GM23338 (cell line): ENCODE measurements at regions not wholly inside any gene's neighbourhood (a gene's known extent, or its start where the extent isn't known, plus 50 kb on each side); places are given as distances from the start of the nearest gene placed in this dataset.

Experiments used
- ATAC-seq: fragments of 200-7000 bp; cut with Tn5 transposase; 3 replicates; pipeline ENCODE4 v1.9.1; 2020
- DNase-seq: peaks from one replicate; pipeline ENCODE4 v3.0.0-alpha.2; 2015; ENCODE audit warnings: low spot score
- H2AFZ ChIP-seq: fragments of 200-600 bp; sonication (generic); 2 replicates; pipeline ENCODE4 v1.8.0; 2016; ENCODE audit warnings: antibody characterized with exemption, mild to moderate bottlenecking, moderate library complexity
- H3F3A ChIP-seq: fragments of 200-600 bp; sonication (generic); replicated peaks from 2 replicates; pipeline ENCODE4 v1.8.0; 2017; ENCODE audit warnings: antibody characterized with exemption, mixed run types, low read depth
- H3K27ac ChIP-seq: fragments of 200-600 bp; sonication (generic); 2 replicates; pipeline ENCODE4 v1.6.1; 2016; ENCODE audit warnings: low read depth
- H3K27me3 ChIP-seq: fragments of 200-600 bp; sonication (generic); 2 replicates; pipeline ENCODE4 v1.8.0; 2016; ENCODE audit warnings: mild to moderate bottlenecking, mixed run types, moderate library complexity; ENCODE audit not compliant: insufficient read depth
- H3K36me3 ChIP-seq: fragments of 200-600 bp; sonication (generic); 2 replicates; pipeline ENCODE4 v1.8.0; 2016; ENCODE audit warnings: mild to moderate bottlenecking; ENCODE audit not compliant: insufficient read depth
- H3K4me1 ChIP-seq: fragments of 200-600 bp; sonication (generic); 2 replicates; pipeline ENCODE4 v1.8.0; 2016; ENCODE audit warnings: mild to moderate bottlenecking, moderate library complexity; ENCODE audit not compliant: insufficient read depth
- H3K4me2 ChIP-seq: fragments of 200-600 bp; sonication (generic); 2 replicates; pipeline ENCODE4 v1.7.1; 2017; ENCODE audit warnings: mixed run types
- H3K4me3 ChIP-seq: fragments of 200-600 bp; sonication (generic); 2 replicates; pipeline ENCODE4 v1.6.1; 2016; ENCODE audit warnings: mixed run types
- H3K79me2 ChIP-seq: fragments of 200-600 bp; sonication (generic); replicated peaks from 2 replicates; pipeline ENCODE4 v1.8.0; 2017; ENCODE audit warnings: mild to moderate bottlenecking; ENCODE audit not compliant: insufficient read depth
- H3K9me2 ChIP-seq: fragments of 200-600 bp; sonication (generic); 2 replicates; pipeline ENCODE4 v1.8.0; 2017; ENCODE audit not compliant: insufficient read depth
- H4K20me1 ChIP-seq: fragments of 200-600 bp; sonication (generic); replicated peaks from 2 replicates; pipeline ENCODE4 v1.8.0; 2017; ENCODE audit warnings: mild to moderate bottlenecking; ENCODE audit not compliant: insufficient read depth
- H3K27ac Mint-ChIP-seq: 2 replicates; pipeline ENCODE4 v1.8.0; 2020; ENCODE audit warnings: inconsistent platforms, mild to moderate bottlenecking, moderate library complexity, mixed read lengths
- H3K27me3 Mint-ChIP-seq: 3 replicates; pipeline ENCODE4 v1.8.0; 2022; ENCODE audit warnings: low read depth, mild to moderate bottlenecking, moderate library complexity, mixed read lengths, inconsistent platforms; ENCODE audit not compliant: insufficient read depth, poor library complexity
- H3K36me3 Mint-ChIP-seq: 3 replicates; pipeline ENCODE4 v1.8.0; 2021; ENCODE audit warnings: low read depth, mild to moderate bottlenecking, inconsistent platforms, moderate library complexity, mixed read lengths
- H3K4me1 Mint-ChIP-seq: 3 replicates; pipeline ENCODE4 v1.8.0; 2020; ENCODE audit warnings: mild to moderate bottlenecking, inconsistent platforms, mixed read lengths
- H3K4me3 Mint-ChIP-seq: 3 replicates; pipeline ENCODE4 v1.8.0; 2021; ENCODE audit warnings: moderate library complexity, mild to moderate bottlenecking, inconsistent platforms, mixed read lengths
- H3K9me3 Mint-ChIP-seq: 3 replicates; pipeline ENCODE4 v1.8.0; 2020; ENCODE audit warnings: moderate library complexity, mild to moderate bottlenecking, inconsistent platforms, mixed read lengths
- CREB1 ChIP-seq: fragments of 250-450 bp; sonication (Bioruptor Pico); IDR thresholded peaks from 2 replicates; pipeline ENCODE4 v1.5.0; 2020; ENCODE audit warnings: low read depth, mild to moderate bottlenecking, moderate library complexity
- ETS1 ChIP-seq: IDR thresholded peaks from 2 replicates; pipeline ENCODE4 v1.6.1; 2016; ENCODE audit warnings: antibody characterized with exemption
- EZH2 ChIP-seq: fragments of 200-600 bp; sonication (generic); IDR thresholded peaks from one replicate; pipeline ENCODE4 v1.8.0; 2017; ENCODE audit warnings: antibody characterized with exemption, mild to moderate bottlenecking, low read depth; ENCODE audit not compliant: unreplicated experiment
- EZH2phosphoT487 ChIP-seq: fragments of 200-600 bp; sonication (generic); IDR thresholded peaks from one replicate; pipeline ENCODE4 v1.8.1; 2018; ENCODE audit warnings: antibody characterized with exemption; ENCODE audit not compliant: unreplicated experiment
- JUNB ChIP-seq: IDR thresholded peaks from one replicate; pipeline ENCODE4 v1.6.1; 2016; ENCODE audit warnings: antibody characterized with exemption; ENCODE audit not compliant: unreplicated experiment
- NANOG ChIP-seq: IDR thresholded peaks from 2 replicates; pipeline ENCODE4 v1.6.1; 2016; ENCODE audit warnings: antibody characterized with exemption, borderline replicate concordance
- POLR2AphosphoS5 ChIP-seq: IDR thresholded peaks from 2 replicates; pipeline ENCODE4 v1.6.1; 2016; ENCODE audit warnings: antibody characterized with exemption, low read depth
- REST ChIP-seq: IDR thresholded peaks from one replicate; pipeline ENCODE4 v1.6.1; 2018; ENCODE audit warnings: antibody characterized with exemption; ENCODE audit not compliant: unreplicated experiment
- STAT1 ChIP-seq: IDR thresholded peaks from one replicate; pipeline ENCODE4 v1.6.1; 2016; ENCODE audit warnings: antibody characterized with exemption; ENCODE audit not compliant: unreplicated experiment
- ZNF331 ChIP-seq: fragments of 250-450 bp; sonication (Bioruptor Pico); IDR thresholded peaks from 2 replicates; pipeline ENCODE4 v1.5.0; 2020; ENCODE audit warnings: low read depth, mild to moderate bottlenecking, moderate library complexity
- TF ChIP-seq, protein P1 (sequence below), 2 experiments: fragments of 200-600 bp in 1 of 2; sonication (generic) in 1 of 2; conservative IDR thresholded peaks; 2 replicates each; pipeline versions ENCODE4 v1.5.1 to v1.6.1; 2016 to 2017; ENCODE audit warnings: antibody characterized with exemption in 2 of 2, low read depth in 2 of 2, mild to moderate bottlenecking in 2 of 2, moderate library complexity in 1 of 2

DNA sequence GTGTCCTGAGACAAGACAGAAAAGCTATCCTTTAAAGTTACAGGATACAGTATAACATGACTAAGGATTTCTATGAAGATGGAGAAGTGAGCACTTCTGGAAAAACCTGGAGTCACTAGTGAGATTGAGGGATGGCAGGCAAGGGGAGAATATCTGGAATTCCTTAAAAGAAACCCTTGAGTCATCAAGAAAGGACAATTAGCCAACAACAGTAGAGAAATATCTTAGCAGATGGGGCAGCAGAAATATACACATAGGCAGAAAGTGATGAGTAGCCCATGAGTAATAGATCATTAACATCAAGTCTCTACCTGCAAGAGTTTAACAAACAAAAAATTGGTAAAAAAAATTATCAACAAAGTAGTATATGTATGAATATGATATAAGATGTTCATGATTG lies 858.8 kb upstream of the FRG1 start (continued):
- no peak for TF ChIP-seq JUNB

GRCh38 chr4:189083769-189084168 lies 856.9 kb upstream of the FRG1 start:
- no peak overlapping the region for H3K4me3 Mint-ChIP-seq
- Histone ChIP-seq H3K27me3 (no peaks in the 10 kb centered on the region), H3K36me3 (no peaks in the 10 kb centered on the region; the same call in 1 of the 2 replicates), H3K4me3 (no peak overlapping the region), H3K27ac (no peak overlapping the region), H3K4me2 (no peak overlapping the region), H2AFZ (no peak overlapping the region), H3K4me1 (no peaks in the 10 kb centered on the region), H3K9me2 (no peaks in the 10 kb centered on the region), H3F3A (no peaks in the 10 kb centered on the region), H4K20me1 (no peaks in the 10 kb centered on the region), H3K79me2 (no peaks in the 10 kb centered on the region)
- TF ChIP-seq STAT1, result no peak
- TF ChIP-seq CREB1 (CRISPR knock-in tag), result no peak
- no peak for TF ChIP-seq NANOG
- TF ChIP-seq REST, result no peak
- TF ChIP-seq, protein P1, sequence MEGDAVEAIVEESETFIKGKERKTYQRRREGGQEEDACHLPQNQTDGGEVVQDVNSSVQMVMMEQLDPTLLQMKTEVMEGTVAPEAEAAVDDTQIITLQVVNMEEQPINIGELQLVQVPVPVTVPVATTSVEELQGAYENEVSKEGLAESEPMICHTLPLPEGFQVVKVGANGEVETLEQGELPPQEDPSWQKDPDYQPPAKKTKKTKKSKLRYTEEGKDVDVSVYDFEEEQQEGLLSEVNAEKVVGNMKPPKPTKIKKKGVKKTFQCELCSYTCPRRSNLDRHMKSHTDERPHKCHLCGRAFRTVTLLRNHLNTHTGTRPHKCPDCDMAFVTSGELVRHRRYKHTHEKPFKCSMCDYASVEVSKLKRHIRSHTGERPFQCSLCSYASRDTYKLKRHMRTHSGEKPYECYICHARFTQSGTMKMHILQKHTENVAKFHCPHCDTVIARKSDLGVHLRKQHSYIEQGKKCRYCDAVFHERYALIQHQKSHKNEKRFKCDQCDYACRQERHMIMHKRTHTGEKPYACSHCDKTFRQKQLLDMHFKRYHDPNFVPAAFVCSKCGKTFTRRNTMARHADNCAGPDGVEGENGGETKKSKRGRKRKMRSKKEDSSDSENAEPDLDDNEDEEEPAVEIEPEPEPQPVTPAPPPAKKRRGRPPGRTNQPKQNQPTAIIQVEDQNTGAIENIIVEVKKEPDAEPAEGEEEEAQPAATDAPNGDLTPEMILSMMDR (conservative IDR thresholded peaks at IDR 0.05; ENCODE audit: low read depth in 2 of 2), result no peak
- TF ChIP-seq POLR2AphosphoS5, result no peak
- TF ChIP-seq EZH2, result no peak
- TF ChIP-seq ZNF331 (CRISPR knock-in tag), result no peak
- TF ChIP-seq EZH2phosphoT487, result no peak
- peaks cover 2% of the 10 kb centered on the region for H3K27me3 Mint-ChIP-seq
- ATAC-seq, result no peak
- H3K9me3 Mint-ChIP-seq, result no peaks in the 10 kb centered on the region; the same call in 1 of the 3 replicates
- no peak for DNase-seq
- H3K27ac Mint-ChIP-seq, result no peak overlapping the region
- peaks cover 6% of the 10 kb centered on the region for H3K4me1 Mint-ChIP-seq
- peaks cover 4% of the 10 kb centered on the region; the same call in 2 of the 3 replicates for H3K36me3 Mint-ChIP-seq

GRCh38 chr4:189084671-189085070 lies 856.0 kb upstream of the FRG1 start:
- no peaks in the 10 kb centered on the region for H3K79me2 ChIP-seq
- no peaks in the 10 kb centered on the region for H3F3A ChIP-seq
- H3K27me3 ChIP-seq, result no peaks in the 10 kb centered on the region
- Mint-ChIP-seq H3K27me3 (peaks cover 4% of the 10 kb centered on the region), H3K27ac (no peak overlapping the region), H3K4me3 (no peak overlapping the region), H3K9me3 (no peaks in the 10 kb centered on the region; the same call in 1 of the 3 replicates), H3K4me1 (peaks cover 6% of the 10 kb centered on the region), H3K36me3 (peaks cover 4% of the 10 kb centered on the region; the same call in 2 of the 3 replicates)
- 0 out of 2 replicates have a peak, but pooled peaks cover 1% of the 10 kb centered on the region for H3K4me1 ChIP-seq
- H2AFZ ChIP-seq, result no peak overlapping the region
- H4K20me1 ChIP-seq, result no peaks in the 10 kb centered on the region
- peak; percentile 79 for ATAC-seq
- no peaks in the 10 kb centered on the region for H3K9me2 ChIP-seq
- TF ChIP-seq ETS1, result no peak
- TF ChIP-seq, protein P1 (conservative IDR thresholded peaks at IDR 0.05; ENCODE audit: low read depth in 2 of 2), result peak; percentile 38 to 54
- no peak overlapping the region for H3K27ac ChIP-seq
- no peaks in the 10 kb centered on the region; the same call in 1 of the 2 replicates for H3K36me3 ChIP-seq
- peak; percentile 51 for DNase-seq
- no peak overlapping the region for H3K4me3 ChIP-seq
- no peak overlapping the region for H3K4me2 ChIP-seq
